ENCODE measurements at regions not wholly inside any gene's neighbourhood (a gene's known extent, or its start where the extent isn't known, plus 50 kb on each side); places are given as distances from the start of the nearest gene placed in this dataset.

DNA sequence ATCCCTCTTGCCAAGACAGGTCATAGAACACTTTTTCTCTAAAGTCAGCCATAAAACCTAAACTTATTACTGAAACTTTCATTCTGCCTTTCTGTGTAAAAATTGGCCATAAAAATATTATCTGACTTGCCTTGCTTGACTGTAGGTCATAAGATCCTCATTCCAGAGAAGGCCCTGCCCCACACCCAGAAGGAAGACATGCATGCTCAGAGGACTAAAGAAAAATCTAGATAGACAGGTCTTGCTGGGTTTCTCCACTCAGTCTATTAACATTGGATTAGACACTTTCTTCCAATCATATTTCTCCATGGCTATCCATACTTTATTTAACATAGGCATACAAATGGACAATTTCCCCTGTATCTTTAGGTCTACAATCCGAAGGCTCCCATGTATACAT lies 1066.5 kb downstream of the SLITRK1 start:
- H3K4me1 ChIP-seq (ENCODE audit: control insufficient read depth, extremely low read depth, insufficient read depth, low read length): no peaks in the 10 kb centered on the region
- no peaks in the 10 kb centered on the region for H4K20me1 ChIP-seq (replicated peaks; ENCODE audit: control insufficient read depth, extremely low read depth, insufficient read depth, low read length)
- no peak overlapping the region for H2AFZ ChIP-seq (ENCODE audit: low read depth, low read length)
- H3K9ac ChIP-seq (replicated peaks; ENCODE audit: extremely low read depth, insufficient read depth, low read length): no peak overlapping the region
- H3K4me3 ChIP-seq (replicated peaks in 1 of 3; ENCODE audit: insufficient read depth in 1 of 3, low read depth in 1 of 3, low read length in 3 of 3): no peak overlapping the region
- H3K4me2 ChIP-seq (ENCODE audit: insufficient read depth, low read length): no peak overlapping the region
- FAIRE-seq (no peak), DNase-seq (ENCODE audit: low read depth, low spot score) (no peak)
- H3K9me3 ChIP-seq (replicated peaks; ENCODE audit: control insufficient read depth, insufficient read depth, low read length): peaks cover 3% of the 10 kb centered on the region
- TF ChIP-seq POLR2AphosphoS5 (IDR thresholded peaks at IDR 0.05; ENCODE audit: insufficient read depth, low read depth, low read length): no peak
- no peak for TF ChIP-seq EZH2 (IDR thresholded peaks at IDR 0.05; ENCODE audit: borderline replicate concordance, low read depth, low read length, severe bottlenecking)
- no peak for TF ChIP-seq JUN (IDR thresholded peaks at IDR 0.05; ENCODE audit: borderline replicate concordance, insufficient read depth, insufficient read length, low read depth)
- no peak for TF ChIP-seq MYC (IDR thresholded peaks at IDR 0.05; ENCODE audit: low read depth, low read length)
- TF ChIP-seq, protein P1, sequence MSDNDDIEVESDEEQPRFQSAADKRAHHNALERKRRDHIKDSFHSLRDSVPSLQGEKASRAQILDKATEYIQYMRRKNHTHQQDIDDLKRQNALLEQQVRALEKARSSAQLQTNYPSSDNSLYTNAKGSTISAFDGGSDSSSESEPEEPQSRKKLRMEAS (IDR thresholded peaks at IDR 0.05; ENCODE audit: insufficient read depth, insufficient read length): no peak
- TF ChIP-seq GATA2 (IDR thresholded peaks at IDR 0.05; ENCODE audit: insufficient read depth, insufficient read length, low read depth, low read length): no peak
- no peak for TF ChIP-seq POLR2A (IDR thresholded peaks at IDR 0.05; ENCODE audit: low read depth, low read length)
- TF ChIP-seq, protein P2, sequence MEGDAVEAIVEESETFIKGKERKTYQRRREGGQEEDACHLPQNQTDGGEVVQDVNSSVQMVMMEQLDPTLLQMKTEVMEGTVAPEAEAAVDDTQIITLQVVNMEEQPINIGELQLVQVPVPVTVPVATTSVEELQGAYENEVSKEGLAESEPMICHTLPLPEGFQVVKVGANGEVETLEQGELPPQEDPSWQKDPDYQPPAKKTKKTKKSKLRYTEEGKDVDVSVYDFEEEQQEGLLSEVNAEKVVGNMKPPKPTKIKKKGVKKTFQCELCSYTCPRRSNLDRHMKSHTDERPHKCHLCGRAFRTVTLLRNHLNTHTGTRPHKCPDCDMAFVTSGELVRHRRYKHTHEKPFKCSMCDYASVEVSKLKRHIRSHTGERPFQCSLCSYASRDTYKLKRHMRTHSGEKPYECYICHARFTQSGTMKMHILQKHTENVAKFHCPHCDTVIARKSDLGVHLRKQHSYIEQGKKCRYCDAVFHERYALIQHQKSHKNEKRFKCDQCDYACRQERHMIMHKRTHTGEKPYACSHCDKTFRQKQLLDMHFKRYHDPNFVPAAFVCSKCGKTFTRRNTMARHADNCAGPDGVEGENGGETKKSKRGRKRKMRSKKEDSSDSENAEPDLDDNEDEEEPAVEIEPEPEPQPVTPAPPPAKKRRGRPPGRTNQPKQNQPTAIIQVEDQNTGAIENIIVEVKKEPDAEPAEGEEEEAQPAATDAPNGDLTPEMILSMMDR (IDR thresholded peaks at IDR 0.05; ENCODE audit: extremely low read depth in 1 of 2, insufficient read depth in 1 of 2, low read depth in 1 of 2, low read length in 2 of 2): no peak
- no peak for TF ChIP-seq FOS (IDR thresholded peaks at IDR 0.05; ENCODE audit: borderline replicate concordance, insufficient read depth, low read length)
- no peaks in the 10 kb centered on the region for H3K79me2 ChIP-seq (ENCODE audit: control insufficient read depth, insufficient read depth, low read length)
- dilution Hi-C loops (cut with MboI; ENCODE audit: extremely low pct_ligation_motif_present, low sequenced_read_pairs) (no loop called here), intact Hi-C loops (cut with micrococcal nuclease) (no loop called here)
- H3K9me1 ChIP-seq (replicated peaks; ENCODE audit: control insufficient read depth, extremely low read depth, insufficient read depth, low read length): no peaks in the 10 kb centered on the region
- ChIA-PET POLR2A (no interaction called here), CTCF (no interaction called here)
- no peak overlapping the region for H3K27ac ChIP-seq (ENCODE audit: insufficient read depth, low read depth, low read length)
- no TSS peak for BruUV-seq (replicated peaks)
- no peaks in the 10 kb centered on the region for H3K27me3 ChIP-seq (ENCODE audit: control insufficient read depth in 2 of 2, insufficient read depth in 2 of 2, low read length in 2 of 2)
- H3K36me3 ChIP-seq (ENCODE audit: control insufficient read depth in 2 of 2, extremely low read depth in 1 of 2, insufficient read depth in 2 of 2, low read length in 2 of 2): no peaks in the 10 kb centered on the region

All from endothelial cell of umbilical vein (primary cell).